Colonic mucosa (tissue), 4 donors: ENCODE measurements at regions not wholly inside any gene's neighbourhood (a gene's known extent, or its start where the extent isn't known, plus 50 kb on each side); places are given as distances from the start of the nearest gene placed in this dataset.

ENCODE experiments used
- DNase-seq: peaks from one replicate; pipeline ENCODE4 v3.0.0-alpha.2; 2020
- H3K27ac ChIP-seq: fragments of 200-600 bp; one replicate; pipeline ENCODE4 v1.8.0; 2021
- H3K27me3 ChIP-seq: fragments of 200-600 bp; one replicate; pipeline ENCODE4 v1.8.0; 2021
- H3K36me3 ChIP-seq: fragments of 200-600 bp; one replicate; pipeline ENCODE4 v1.8.0; 2021
- H3K4me1 ChIP-seq: fragments of 200-600 bp; one replicate; pipeline ENCODE4 v1.8.0; 2021; ENCODE audit warnings: mild to moderate bottlenecking
- H3K4me3 ChIP-seq: fragments of 200-600 bp; one replicate; pipeline ENCODE4 v1.8.0; 2021
- H3K9ac ChIP-seq, 2 donors: one replicate each; pipeline ENCODE4 v1.7.0; 2013; ENCODE audit warnings: control low read depth in 2 of 2, low read depth in 2 of 2, low read length in 2 of 2
- H3K9me3 ChIP-seq: fragments of 200-600 bp; one replicate; pipeline ENCODE4 v1.8.0; 2021
- CTCF ChIP-seq: fragments of 200-600 bp; IDR thresholded peaks from one replicate; pipeline ENCODE4 v1.8.0; 2022; ENCODE audit warnings: antibody characterized with exemption, mild to moderate bottlenecking
- intact Hi-C: fragments of 100-400 bp; cut with DNase I; formaldehyde crosslinking; loops from one replicate; pipeline ENCODE4 v1.14.1; 2022
- donor health status: healthy.
- donor health status: DM: no; HTN: no; CAD: no.
- donor health status: DM: no; HTN: no; CAD: no.

GRCh38 chr12:124383028-124383427 lies 88.1 kb downstream of the RFLNA start:
- intact Hi-C loops: no loop called here
- no peak overlapping the region for H3K9ac ChIP-seq
- H3K4me1 ChIP-seq: peaks cover 2% of the 10 kb centered on the region

GRCh38 chr12:124381456-124382296 lies 86.8 kb downstream of the RFLNA start:
- H3K4me1 ChIP-seq: no peaks in the 10 kb centered on the region
- intact Hi-C loops: no loop called here
- DNase-seq: peak; percentile 90

More at GRCh38 chr12:124383028-124383427, 88.1 kb downstream of the RFLNA start:
- Histone ChIP-seq H3K36me3 (peaks cover 5% of the 10 kb centered on the region), H3K27ac (no peak overlapping the region), H3K9me3 (no peaks in the 10 kb centered on the region), H3K4me3 (no peak overlapping the region), H3K27me3 (no peaks in the 10 kb centered on the region)
- TF ChIP-seq CTCF: no peak
- DNase-seq: no peak

GRCh38 chr12:124380796-124381455 lies 86.0 kb downstream of the RFLNA start:
- TF ChIP-seq CTCF: no peak
- intact Hi-C loops: no loop called here

More at GRCh38 chr12:124381456-124382296, 86.8 kb downstream of the RFLNA start:
- Histone ChIP-seq H3K27me3 (no peaks in the 10 kb centered on the region), H3K9me3 (no peaks in the 10 kb centered on the region), H3K4me3 (no peak overlapping the region), H3K9ac (peak overlapping the region; percentile 52 to 71), H3K36me3 (peaks cover 5% of the 10 kb centered on the region), H3K27ac (peak overlapping the region; percentile 75)
- no peak for TF ChIP-seq CTCF

GRCh38 chr12:124379938-124380754 lies 85.3 kb downstream of the RFLNA start:
- Histone ChIP-seq H3K4me3 (no peak overlapping the region), H3K9ac (peak overlapping the region; percentile 14 to 30)
- intact Hi-C loops: no loop called here

More at GRCh38 chr12:124380796-124381455, 86.0 kb downstream of the RFLNA start:
- H3K27ac ChIP-seq: peak overlapping the region; percentile 75
- DNase-seq: no peak
- H3K27me3 ChIP-seq: no peaks in the 10 kb centered on the region
- H3K36me3 ChIP-seq: peaks cover 5% of the 10 kb centered on the region
- H3K9me3 ChIP-seq: no peaks in the 10 kb centered on the region
- no peaks in the 10 kb centered on the region for H3K4me1 ChIP-seq
- no peak overlapping the region for H3K4me3 ChIP-seq
- H3K9ac ChIP-seq: peak overlapping the region; percentile 12 to 71

More at GRCh38 chr12:124379938-124380754, 85.3 kb downstream of the RFLNA start:
- peak; percentile 19 for TF ChIP-seq CTCF
- peak overlapping the region; percentile 75 for H3K27ac ChIP-seq
- H3K36me3 ChIP-seq: peaks cover 5% of the 10 kb centered on the region
- H3K4me1 ChIP-seq: no peaks in the 10 kb centered on the region
- no peaks in the 10 kb centered on the region for H3K27me3 ChIP-seq
- H3K9me3 ChIP-seq: no peaks in the 10 kb centered on the region
- no peak for DNase-seq
